HUES48 (cell line): ENCODE measurements at regions not wholly inside any gene's neighbourhood (a gene's known extent, or its start where the extent isn't known, plus 50 kb on each side); places are given as distances from the start of the nearest gene placed in this dataset.

Experiments
- H3K27ac ChIP-seq: one replicate; pipeline ENCODE4 v1.7.0; 2013; ENCODE audit warnings: low read depth, low read length, inconsistent platforms
- H3K27me3 ChIP-seq: 2 replicates; pipeline ENCODE4 v1.6.1; 2013; ENCODE audit warnings: mild to moderate bottlenecking, low read length; ENCODE audit not compliant: control insufficient read depth, insufficient read depth
- H3K36me3 ChIP-seq: 2 replicates; pipeline ENCODE4 v1.6.1; 2013; ENCODE audit warnings: low read length; ENCODE audit not compliant: control insufficient read depth, insufficient read depth
- H3K4me1 ChIP-seq: 2 replicates; pipeline ENCODE4 v1.6.1; 2013; ENCODE audit warnings: mild to moderate bottlenecking, low read length; ENCODE audit not compliant: control insufficient read depth, insufficient read depth
- H3K4me3 ChIP-seq: 2 replicates; pipeline ENCODE4 v1.5.1; 2013; ENCODE audit warnings: mild to moderate bottlenecking, low read depth, low read length
- H3K9ac ChIP-seq: 2 replicates; pipeline ENCODE4 v1.6.1; 2013; ENCODE audit warnings: mild to moderate bottlenecking, low read depth, low read length, moderate library complexity
- H3K9me3 ChIP-seq: 2 replicates; pipeline ENCODE4 v1.6.1; 2013; ENCODE audit warnings: low read length; ENCODE audit not compliant: control insufficient read depth, insufficient read depth

GRCh38 chr1:222107267-222107666 lies 365.4 kb upstream of the DUSP10 start:
- no peak overlapping the region for H3K4me3 ChIP-seq
- peaks cover 9% of the 10 kb centered on the region; the same call in 1 of the 2 replicates for H3K4me1 ChIP-seq
- no peak overlapping the region for H3K27ac ChIP-seq
- no peak overlapping the region for H3K9ac ChIP-seq
- no peaks in the 10 kb centered on the region for H3K27me3 ChIP-seq
- no peaks in the 10 kb centered on the region for H3K36me3 ChIP-seq
- no peaks in the 10 kb centered on the region for H3K9me3 ChIP-seq

DNA sequence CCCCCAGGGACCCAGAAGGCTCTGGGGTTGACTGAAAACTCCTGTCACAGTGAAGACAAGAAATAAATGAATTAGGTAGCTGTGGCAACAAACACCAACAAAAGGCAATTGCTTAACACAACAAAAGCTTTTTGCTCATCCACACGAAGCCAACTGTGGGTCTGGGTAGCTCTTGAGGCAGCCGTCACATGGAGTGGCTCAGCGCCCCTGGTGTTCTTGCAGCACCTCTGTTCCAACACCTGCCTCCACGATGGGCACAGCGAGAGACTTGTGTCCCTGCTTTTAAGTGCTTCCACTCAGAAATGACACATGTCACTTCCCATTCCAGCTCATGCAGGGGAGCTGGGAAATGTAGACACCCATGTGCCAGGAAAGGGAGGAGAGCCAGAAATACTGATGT lies 364.5 kb upstream of the DUSP10 start:
- H3K9me3 ChIP-seq, result no peaks in the 10 kb centered on the region
- no peaks in the 10 kb centered on the region for H3K36me3 ChIP-seq
- no peak overlapping the region for H3K4me3 ChIP-seq
- H3K9ac ChIP-seq, result no peak overlapping the region
- H3K27me3 ChIP-seq, result no peaks in the 10 kb centered on the region
- peaks cover 9% of the 10 kb centered on the region; the same call in 1 of the 2 replicates for H3K4me1 ChIP-seq
- H3K27ac ChIP-seq, result no peak overlapping the region

DNA sequence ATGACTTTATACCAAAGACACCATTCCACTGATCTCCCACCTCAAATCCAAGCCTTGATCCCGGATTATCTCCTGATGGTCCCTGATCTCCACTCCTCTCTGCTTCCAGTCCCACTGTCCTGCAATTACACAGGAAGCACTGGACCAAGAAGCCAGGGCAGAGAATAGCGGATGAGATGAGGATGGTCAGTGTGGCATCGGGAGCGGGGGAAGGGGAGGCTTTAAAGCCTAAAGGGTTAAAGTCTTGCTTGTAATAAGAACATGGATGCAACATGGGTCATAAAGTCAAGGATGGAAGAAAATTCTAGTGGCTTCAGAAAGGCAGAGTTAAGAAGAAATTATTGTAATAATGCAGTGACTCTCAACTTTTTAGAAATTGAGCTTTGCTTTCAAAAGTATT lies 364.0 kb upstream of the DUSP10 start:
- no peak overlapping the region for H3K9ac ChIP-seq
- no peaks in the 10 kb centered on the region for H3K9me3 ChIP-seq
- peaks cover 12% of the 10 kb centered on the region; the same call in 1 of the 2 replicates for H3K4me1 ChIP-seq
- H3K36me3 ChIP-seq, result no peaks in the 10 kb centered on the region
- no peak overlapping the region for H3K27ac ChIP-seq
- no peaks in the 10 kb centered on the region for H3K27me3 ChIP-seq
- no peak overlapping the region for H3K4me3 ChIP-seq

DNA sequence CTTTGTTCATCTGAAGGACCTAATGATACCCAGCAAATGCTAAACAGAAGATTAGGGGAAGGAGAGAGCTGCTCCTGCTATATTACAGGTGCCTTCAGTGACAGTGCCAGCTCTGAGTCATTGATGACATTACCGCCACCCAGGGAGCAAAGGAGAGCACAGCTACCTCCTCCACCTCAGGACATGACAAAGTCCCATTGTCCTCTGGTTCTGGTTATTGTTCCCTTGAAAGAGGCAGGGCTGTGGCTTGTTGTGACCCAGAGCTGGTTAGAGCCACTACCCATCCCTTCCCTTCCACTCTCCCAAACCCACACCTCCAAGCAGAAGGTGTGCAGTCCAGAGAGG lies 363.5 kb upstream of the DUSP10 start:
- no peak overlapping the region for H3K27ac ChIP-seq
- H3K4me1 ChIP-seq, result peaks cover 15% of the 10 kb centered on the region
- no peak overlapping the region for H3K9ac ChIP-seq
- H3K27me3 ChIP-seq, result no peaks in the 10 kb centered on the region
- H3K36me3 ChIP-seq, result no peaks in the 10 kb centered on the region
- no peak overlapping the region for H3K4me3 ChIP-seq
- H3K9me3 ChIP-seq, result no peaks in the 10 kb centered on the region

DNA sequence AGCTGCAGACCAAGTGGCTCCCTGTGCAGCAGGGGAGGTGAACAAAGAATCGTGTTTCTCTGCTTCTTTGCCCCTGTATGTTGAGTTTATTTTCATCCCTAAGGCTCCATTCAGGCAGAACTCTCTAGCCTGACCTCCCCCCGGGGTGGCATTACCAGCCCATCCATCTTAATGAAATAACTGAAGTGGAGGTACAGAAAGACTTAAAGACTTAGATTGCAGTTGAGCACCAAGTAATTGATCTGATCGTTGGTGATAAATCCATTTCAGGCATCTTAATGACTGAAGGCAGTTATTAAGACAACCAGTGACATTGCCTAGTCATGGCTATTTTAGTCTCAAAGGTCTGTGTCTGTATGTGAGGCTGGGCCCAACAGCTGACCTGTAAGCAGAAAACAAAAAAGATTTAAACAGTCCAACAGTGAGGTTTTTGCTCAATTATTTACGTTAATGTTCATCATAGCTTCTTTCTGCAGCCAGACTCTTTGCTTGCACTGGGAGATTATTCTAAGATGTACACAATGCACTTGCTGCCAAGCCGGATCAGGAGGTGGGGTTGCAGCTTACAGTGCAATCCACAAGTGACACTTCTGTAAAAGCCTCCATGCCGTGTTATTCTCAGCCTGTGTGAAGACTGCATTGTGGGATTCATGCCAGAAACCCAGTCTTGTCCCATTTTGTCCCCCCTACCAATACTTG lies 363.0 kb upstream of the DUSP10 start:
- H3K4me1 ChIP-seq, result peaks cover 20% of the 10 kb centered on the region
- no peaks in the 10 kb centered on the region for H3K9me3 ChIP-seq
- no peak overlapping the region for H3K4me3 ChIP-seq

DNA sequence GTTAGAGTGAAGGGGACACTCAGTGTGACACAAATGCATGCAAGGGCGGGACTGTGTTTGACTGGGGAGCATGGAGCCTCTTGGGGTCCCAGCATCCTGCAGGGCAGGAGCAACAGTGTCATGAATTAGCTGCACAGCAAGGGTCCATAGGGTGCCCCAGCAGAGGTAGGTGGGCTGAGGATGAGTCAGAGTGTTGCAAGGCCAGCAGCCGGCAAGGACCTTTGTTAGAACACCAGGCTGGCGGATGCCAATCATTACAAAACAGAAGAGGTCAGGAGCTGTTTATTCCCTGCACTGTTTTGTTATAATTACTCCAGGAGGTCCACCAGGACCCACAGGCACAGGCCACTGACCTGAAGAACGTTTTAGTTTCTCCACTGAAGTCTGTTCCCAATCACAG lies 362.2 kb upstream of the DUSP10 start:
- Histone ChIP-seq H3K36me3 (no peaks in the 10 kb centered on the region), H3K9ac (no peak overlapping the region), H3K4me3 (no peak overlapping the region), H3K9me3 (no peaks in the 10 kb centered on the region), H3K27me3 (no peaks in the 10 kb centered on the region), H3K4me1 (peaks cover 28% of the 10 kb centered on the region), H3K27ac (no peak overlapping the region)

More for the DNA sequence above, 363.0 kb upstream of the DUSP10 start:
- Histone ChIP-seq H3K36me3 (no peaks in the 10 kb centered on the region), H3K27me3 (no peaks in the 10 kb centered on the region), H3K27ac (no peak overlapping the region), H3K9ac (no peak overlapping the region)

GRCh38 chr1:222099746-222100145 lies 357.9 kb upstream of the DUSP10 start:
- Histone ChIP-seq H3K27me3 (no peaks in the 10 kb centered on the region), H3K27ac (peak overlapping the region; percentile 40), H3K4me3 (no peak overlapping the region), H3K9ac (no peak overlapping the region), H3K36me3 (no peaks in the 10 kb centered on the region), H3K4me1 (peaks cover 20% of the 10 kb centered on the region), H3K9me3 (no peaks in the 10 kb centered on the region)

GRCh38 chr1:222098404-222098803 lies 356.5 kb upstream of the DUSP10 start:
- no peaks in the 10 kb centered on the region for H3K27me3 ChIP-seq
- no peaks in the 10 kb centered on the region for H3K9me3 ChIP-seq
- no peak overlapping the region for H3K27ac ChIP-seq
- no peak overlapping the region for H3K4me3 ChIP-seq
- no peaks in the 10 kb centered on the region for H3K36me3 ChIP-seq
- H3K9ac ChIP-seq, result no peak overlapping the region
- H3K4me1 ChIP-seq, result peaks cover 20% of the 10 kb centered on the region

DNA sequence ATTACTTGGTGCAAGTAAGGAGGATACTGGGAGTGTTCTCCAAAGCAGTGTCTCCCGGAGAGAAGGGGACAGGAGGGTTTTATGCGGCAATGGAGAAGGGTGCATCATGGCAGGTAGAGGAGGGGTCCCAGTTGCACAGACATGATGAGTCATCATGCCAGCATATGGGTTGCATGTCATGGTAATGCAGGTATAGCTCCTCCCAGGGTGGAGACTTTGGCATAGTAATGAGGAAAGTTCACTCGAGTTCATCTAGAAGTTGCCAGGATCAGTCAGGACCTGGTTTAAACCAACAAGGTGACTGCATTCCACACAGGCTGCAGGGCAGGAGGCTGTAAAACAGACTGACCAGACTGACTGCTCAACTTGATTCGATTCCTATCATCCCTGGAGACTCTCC lies 355.7 kb upstream of the DUSP10 start:
- Histone ChIP-seq H3K4me3 (no peak overlapping the region), H3K9me3 (no peaks in the 10 kb centered on the region), H3K36me3 (no peaks in the 10 kb centered on the region), H3K4me1 (peaks cover 20% of the 10 kb centered on the region), H3K27me3 (no peaks in the 10 kb centered on the region), H3K9ac (no peak overlapping the region), H3K27ac (no peak overlapping the region)

GRCh38 chr1:222096883-222097282 lies 355.0 kb upstream of the DUSP10 start:
- Histone ChIP-seq H3K4me3 (no peak overlapping the region), H3K27ac (no peak overlapping the region), H3K9ac (no peak overlapping the region), H3K9me3 (no peaks in the 10 kb centered on the region), H3K4me1 (peaks cover 20% of the 10 kb centered on the region), H3K27me3 (no peaks in the 10 kb centered on the region), H3K36me3 (no peaks in the 10 kb centered on the region)

DNA sequence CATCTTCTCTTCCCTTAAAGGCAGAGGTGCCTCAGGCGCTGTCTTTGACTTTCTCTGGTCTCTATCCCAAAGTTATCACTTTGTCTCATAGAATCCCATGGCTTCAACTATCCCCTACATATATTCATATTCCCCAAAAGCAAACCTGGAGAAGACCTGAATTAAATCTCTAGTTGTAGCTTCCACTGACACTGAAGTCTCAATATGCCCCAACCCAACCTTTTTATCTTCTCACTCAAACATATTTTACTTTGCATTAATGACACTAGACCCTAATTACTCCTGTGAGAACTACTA lies 354.5 kb upstream of the DUSP10 start:
- Histone ChIP-seq H3K4me3 (no peak overlapping the region), H3K9ac (no peak overlapping the region), H3K27ac (no peak overlapping the region), H3K4me1 (peaks cover 20% of the 10 kb centered on the region), H3K27me3 (no peaks in the 10 kb centered on the region), H3K9me3 (no peaks in the 10 kb centered on the region), H3K36me3 (no peaks in the 10 kb centered on the region)
